ENCODE measurements at regions not wholly inside any gene's neighbourhood (a gene's known extent, or its start where the extent isn't known, plus 50 kb on each side); places are given as distances from the start of the nearest gene placed in this dataset.
A peak's percentile ranks its signal among the peaks of the same experiment; 100 is the strongest.
"Not testable (repeated sequence)": the region's sequence is repeated elsewhere in the genome, so short reads cannot be mapped to it uniquely, and the experiment has no call there.

DNA sequence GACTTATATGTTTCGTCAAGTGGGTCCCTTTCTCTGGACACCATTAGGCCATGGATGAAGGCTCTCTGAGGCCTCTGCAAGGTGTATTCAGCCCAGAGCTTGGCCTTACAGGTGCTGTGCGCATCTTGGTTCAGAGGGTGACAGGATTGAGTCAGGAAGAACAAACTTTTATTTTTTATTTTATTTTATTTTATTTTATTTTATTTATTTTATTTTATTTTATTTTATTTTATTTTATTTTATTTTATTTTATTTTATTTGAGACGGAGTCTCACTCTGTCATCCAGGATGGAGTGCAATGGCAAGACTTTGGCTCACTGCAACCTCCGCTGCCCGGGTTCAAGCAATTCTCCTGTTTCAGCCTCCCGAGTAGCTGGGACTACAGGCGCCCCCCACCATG lies 370.4 kb upstream of the CLNK start:
- DNase-seq (ENCODE audit: low read depth, low spot score): not testable (repeated sequence)

DNA sequence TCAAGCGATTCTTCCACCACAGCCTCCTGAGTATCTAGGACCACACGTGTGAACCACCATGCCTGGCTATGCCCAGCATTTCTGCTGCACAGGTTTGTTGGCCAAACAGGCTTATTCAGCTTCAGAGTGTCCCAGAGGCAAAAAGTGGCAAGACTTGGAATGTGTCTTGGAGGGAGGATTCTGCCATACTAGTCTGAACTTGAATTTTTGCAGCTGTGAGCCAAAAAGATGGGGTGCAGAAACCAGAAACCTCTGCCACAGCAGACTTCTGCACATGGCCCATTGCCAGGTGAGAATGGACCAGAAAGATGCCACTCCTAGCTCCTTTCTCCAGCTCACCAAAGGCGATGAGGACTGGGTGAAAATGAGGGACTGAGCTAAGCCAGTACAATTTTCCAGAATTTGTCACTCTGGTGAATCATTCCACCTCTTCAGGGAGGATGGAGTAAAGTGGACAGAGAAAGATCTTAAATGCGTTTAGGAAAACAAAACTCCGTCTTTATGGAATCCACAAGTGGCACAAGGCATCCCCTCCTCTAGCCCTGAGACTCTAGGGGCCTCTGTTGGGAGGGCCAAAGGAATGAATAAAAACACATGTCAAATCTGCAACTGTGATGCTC lies 369.1 kb upstream of the CLNK start:
- no peak for DNase-seq (ENCODE audit: low read depth, low spot score)

DNA sequence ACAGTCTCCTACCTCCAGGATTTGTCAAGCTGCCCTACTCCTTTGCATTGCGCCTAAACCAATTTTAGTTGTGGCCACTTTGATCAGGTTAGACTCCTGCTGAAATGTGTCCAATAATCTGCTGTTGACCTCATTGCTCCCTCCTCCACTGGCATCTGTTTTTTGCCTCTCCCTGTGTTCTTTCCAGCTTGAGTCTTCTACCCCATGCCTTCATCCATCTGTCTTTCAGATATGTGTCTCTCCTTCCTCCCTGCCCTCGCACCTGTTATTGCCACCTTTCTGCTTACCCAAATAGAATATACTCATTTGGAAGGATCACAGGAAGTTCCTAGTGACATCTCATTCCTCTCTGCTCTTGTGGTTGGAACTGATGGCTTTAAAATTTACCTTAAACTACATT lies 366.6 kb upstream of the CLNK start:
- no peak for DNase-seq (ENCODE audit: low read depth, low spot score)

DNA sequence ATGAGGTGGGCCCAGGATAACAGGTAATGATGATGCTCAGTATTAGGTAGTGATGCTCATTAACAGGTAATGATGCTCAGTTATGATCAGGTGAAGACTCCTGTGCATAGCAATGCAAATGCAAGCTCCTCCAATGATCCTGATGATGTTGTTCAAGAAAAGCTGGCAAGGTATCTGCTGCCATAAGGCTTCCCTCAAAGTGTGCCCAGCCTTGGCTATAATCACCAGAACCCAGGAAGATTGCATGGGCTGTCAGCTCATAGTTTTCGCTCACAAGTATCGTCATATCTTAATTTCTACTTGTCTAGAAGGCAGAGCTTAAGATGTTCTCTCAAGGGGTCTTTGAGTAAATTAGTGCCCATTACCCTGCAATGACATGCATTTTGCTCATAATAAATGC lies 366.2 kb upstream of the CLNK start:
- DNase-seq (ENCODE audit: low read depth, low spot score): no peak

DNA sequence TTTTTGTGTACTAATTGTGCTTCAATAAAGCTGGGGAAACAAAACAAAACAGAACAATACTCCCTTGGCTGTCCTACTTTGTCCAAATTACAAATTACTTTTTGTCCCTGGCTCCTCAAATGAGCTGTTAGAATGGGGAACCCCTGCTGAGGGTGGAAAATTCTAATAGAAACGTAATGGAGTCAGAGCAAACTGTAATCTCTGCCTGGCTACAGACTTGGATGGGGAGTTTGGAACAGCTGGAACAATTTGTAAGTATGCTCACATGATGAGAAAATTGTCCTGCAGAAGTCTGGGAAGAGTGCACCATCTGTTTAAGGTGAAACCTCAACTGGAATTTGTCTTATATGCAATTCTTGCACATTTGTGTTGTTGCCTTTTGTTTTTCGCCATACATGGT lies 364.4 kb upstream of the CLNK start:
- no peak for DNase-seq (ENCODE audit: low read depth, low spot score)

DNA sequence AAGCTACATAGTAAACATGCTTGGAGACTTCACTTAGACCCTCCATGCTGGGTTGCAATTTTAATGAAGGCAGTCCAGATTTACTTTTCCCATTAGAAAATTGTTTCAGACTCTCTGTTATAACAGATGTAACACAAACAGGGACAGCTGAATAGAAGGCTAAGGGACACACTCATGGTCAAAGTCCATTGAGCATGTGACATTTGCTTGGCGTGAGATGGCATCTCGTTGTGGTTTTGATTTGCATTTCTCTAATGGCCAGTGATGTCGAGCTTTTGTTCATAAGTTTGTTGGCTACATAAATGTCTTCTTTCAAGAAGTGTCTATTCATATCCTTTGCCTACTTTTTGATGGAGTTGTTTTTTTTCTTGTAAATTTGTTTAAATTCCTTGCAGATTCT lies 358.2 kb upstream of the CLNK start:
- DNase-seq (ENCODE audit: low read depth, low spot score): no peak

DNA sequence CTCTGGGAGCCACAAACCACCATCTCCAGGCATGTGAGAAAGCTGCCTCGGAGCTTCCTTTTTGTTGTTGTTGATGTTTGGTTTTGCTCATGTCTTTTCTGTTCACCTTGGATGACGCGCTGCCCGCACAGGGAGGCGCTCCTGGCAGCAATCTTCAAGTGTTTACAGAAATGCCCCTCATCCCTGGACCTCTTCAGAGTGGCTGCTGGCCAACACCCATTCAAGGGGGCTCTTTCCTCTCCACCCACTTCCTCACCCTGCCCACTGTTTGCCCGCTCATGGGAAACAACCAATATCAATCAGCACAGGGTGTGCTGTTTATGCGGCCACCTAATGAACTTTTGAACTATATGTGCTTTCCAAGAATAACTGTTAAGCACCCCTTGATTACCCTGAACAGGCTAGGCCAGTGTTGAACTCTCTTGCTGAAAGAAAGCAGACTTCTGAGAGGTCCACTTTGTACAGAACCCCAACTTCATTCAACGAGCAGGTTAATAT lies 355.1 kb upstream of the CLNK start:
- DNase-seq (ENCODE audit: low read depth, low spot score): no peak

DNA sequence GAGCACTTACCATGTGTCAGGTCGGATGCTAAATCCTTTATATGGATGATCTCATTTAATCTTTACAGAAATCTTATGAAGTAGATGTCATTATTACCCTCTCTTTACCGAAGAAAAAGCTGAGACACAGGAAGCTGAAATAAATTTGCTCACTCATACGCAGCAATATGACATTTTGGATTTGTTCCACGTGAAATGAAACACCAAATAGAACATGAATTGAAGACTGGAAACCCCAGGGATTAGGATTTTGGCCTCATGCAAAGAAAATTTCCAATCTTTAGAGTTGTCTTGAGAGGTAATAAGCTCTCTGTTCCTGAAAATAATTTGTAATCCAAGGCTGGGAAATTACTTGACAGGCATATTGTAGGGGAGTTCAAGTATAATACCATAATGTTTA lies 354.4 kb upstream of the CLNK start:
- DNase-seq (ENCODE audit: low read depth, low spot score): no peak

DNA sequence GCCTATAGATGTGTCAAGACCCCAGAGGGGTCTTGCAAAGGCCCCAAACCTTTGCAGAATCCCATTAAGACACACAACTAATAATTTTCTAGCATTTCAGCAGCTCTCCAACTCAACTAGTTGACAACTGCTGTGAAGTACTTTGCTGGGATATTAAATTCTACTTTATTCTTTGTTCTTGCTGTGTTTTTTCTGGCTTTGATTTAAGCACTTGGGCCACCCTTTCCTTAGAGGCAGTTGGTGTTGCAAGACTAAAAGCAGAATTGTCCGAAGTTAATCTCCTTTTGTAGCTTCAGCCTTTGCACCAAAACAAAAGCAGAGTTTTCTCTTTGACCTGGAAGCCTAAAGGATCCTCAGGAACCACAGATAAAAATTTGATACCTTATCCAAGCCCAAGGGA lies 353.1 kb upstream of the CLNK start:
- DNase-seq (ENCODE audit: low read depth, low spot score): no peak

DNA sequence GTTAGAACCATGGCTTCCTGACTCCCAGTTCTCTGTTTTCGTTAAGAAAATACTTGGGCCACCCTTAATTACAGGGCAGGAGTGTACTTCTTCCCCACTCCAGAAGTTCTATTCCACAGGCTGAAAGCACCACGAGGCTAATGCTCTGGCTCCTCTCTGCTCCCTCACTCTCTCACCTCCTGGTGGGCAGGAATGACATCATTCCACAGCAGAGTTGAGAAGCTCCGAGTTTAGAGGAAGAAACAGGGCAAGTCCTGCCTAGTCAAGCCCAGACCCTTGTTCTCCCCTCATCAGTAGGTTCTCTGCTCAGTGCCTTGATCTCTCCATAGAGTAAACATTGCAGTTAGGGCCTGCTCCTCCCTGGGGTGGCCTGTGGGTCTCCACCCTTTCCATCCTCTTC lies 343.8 kb upstream of the CLNK start:
- DNase-seq (ENCODE audit: low read depth, low spot score): peak; percentile 32

DNA sequence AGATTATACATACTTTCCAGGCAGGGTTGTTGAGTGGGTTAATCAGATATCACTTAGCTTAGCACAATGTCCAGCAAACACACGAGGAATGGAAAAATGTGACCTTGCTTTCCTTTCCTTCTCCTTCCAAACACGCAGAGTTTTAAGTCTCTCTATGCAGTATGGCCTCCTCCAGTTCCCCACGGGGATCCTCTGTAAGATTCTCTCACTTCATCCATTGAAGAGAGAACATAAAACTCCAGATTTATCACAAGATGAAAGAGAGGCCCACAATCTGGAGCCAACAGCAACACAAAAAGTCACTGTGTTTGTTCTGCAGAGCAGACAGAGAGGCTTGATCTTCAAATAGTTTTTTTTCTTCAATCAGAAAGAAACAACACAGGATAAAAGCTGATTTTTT lies 336.8 kb upstream of the CLNK start:
- DNase-seq (ENCODE audit: low read depth, low spot score): no peak

DNA sequence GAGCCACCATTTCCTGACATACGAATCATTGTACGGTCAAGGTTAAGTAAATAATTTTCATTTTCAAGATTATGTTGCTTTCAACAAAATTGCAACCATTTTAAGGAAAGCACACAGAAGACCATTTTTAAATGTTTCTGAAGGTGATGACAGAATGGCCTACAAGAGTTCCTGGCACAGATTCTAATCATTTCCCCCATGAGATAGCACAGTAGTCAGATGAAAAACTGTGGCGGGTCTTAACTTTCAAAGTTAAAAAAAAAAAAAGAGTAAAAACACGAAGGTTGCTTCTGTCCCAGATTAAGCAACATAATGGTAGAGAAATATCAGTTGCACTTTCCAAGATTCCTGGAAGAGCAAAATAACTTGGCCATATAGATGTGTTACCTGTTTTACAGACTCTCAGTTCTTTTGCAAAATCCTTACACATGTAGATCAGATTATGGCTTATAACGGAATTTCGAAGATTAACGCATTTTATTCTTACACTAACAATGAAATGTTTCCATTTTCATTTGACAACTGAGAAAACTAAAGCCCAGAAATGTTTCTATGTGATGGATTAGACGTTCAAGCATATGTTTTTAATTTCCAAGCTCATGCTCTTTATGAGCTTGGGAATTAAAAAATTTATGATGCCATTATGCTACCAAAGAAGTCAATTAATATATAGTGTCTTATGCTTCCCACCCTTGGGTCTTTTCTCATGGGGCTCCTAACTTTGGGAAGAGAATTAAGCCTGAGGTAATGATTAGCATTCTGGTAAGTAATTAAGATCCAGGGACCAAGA lies 335.1 kb upstream of the CLNK start:
- no peak for DNase-seq (ENCODE audit: low read depth, low spot score)

DNA sequence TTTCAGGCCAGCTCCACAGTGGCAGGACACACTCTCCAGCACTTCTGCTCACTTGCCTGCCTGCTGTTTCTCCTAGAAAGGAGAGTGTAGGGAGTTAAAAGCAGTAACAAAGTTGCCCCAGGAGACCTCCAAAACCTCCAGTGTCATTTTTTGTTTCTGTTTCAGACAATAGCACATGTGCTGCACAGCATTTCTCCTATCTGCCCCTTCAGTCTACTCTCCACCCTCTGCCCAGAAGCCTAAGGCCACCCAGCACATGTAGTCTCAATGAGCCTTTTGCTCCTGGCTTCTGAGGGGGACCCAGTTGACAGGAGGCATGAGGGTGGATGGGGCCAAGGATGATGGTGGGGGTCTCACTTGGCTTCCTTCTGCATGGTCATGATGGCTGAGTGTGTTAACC lies 329.6 kb upstream of the CLNK start:
- no peak for DNase-seq (ENCODE audit: low read depth, low spot score)

DNA sequence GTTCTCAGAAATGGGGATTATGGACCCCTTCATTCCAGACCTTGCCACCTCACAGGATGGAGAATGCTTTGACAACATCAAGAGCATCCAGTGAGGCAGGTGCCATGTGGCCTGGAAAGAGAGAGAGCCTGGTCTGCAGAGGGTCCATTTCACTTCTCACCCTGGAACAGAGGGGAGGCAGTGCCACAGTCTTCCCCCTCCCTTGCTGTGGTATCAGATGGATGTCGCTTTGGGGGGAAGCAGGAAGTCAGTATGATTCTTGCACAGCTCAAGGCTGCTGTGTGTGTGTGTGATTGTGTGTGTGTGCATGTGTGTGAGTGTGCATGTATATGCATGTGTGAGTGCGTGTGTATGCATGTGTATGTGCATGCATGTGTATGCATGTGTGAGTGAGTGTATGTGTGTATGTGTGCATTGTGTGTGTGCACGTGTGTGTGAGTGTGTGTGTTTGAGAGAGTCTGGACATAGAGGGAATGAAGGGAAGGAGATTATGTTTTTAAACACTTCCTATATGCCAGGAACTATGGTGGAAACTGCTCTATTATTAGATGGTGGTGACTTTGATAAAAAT lies 328.6 kb upstream of the CLNK start:
- DNase-seq (ENCODE audit: low read depth, low spot score): no peak

DNA sequence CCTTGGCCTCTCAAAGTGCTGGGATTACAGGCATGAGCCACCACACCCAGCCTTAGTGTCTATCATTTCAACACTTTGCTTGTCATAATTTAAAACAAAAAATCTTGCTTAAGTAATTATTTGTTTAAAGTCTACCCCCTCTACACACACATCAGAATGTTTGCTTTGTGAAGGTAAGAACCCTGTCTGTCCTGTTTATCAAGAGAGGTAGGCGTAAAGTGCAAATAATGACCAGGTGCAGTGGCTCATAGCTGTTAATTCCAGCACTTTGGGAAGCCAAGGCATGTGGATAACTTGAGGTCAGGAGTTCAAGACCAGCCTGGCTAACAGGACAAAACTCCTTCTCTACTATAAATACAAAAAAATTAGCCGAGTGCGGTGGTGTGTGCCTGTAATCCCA lies 326.7 kb upstream of the CLNK start:
- DNase-seq (ENCODE audit: low read depth, low spot score): no peak

DNA sequence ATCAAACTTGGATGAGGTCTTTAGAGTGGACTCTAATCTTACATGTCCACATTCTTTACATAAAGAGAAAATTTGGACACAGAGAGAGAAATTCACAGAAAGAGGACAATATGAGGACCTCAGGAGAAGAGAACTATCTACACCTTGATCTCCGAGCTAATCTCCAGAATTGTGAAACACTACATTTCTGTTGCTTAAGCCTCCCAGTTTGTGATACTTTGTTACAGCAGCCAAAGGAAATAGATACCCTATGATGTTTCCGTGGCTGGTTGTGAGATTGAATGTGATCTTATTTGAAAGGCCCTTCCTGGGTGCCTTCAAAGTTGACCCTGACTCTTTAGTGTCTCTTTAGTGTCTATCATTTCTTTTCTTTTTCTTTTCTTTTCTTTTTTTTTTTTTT lies 326.1 kb upstream of the CLNK start:
- no peak for DNase-seq (ENCODE audit: low read depth, low spot score)

DNA sequence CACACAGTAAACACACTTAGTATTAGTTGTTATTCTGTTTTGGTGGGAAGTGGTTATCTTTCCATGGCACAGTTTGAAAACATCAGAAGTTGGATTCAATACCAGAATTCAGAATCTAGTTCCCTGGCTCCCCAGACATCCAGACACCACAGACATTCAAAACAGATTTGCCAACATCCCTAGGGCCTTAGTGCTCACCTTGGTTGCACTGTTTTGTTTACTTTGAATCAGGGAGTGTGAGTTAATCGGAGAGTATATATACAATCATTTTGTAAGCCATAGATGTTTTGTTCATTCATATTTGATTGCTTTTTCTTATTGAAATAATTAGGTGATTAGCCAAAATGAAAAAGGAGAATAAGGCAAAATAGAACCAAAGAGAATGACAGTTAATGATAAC lies 324.7 kb upstream of the CLNK start:
- DNase-seq (ENCODE audit: low read depth, low spot score): no peak

DNA sequence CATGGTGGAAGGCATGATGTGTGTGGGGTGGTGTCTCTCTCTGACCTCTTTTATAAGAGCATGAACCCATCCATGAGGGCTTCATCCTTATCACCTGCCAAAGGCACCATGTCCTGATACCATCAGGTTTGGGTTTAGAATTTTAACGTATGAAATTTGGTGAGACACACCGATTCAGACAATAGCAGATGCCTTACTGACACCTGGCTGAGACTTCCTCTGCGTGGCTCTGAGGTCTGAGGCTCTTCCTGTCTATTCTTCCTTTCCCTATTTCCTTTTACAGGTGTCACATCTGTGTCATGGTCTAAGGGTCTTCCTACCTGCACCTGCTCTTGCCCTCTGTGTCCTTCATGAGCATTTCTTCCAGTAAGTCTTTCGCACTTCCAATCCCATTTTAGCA lies 320.7 kb upstream of the CLNK start:
- DNase-seq (ENCODE audit: low read depth, low spot score): no peak

DNA sequence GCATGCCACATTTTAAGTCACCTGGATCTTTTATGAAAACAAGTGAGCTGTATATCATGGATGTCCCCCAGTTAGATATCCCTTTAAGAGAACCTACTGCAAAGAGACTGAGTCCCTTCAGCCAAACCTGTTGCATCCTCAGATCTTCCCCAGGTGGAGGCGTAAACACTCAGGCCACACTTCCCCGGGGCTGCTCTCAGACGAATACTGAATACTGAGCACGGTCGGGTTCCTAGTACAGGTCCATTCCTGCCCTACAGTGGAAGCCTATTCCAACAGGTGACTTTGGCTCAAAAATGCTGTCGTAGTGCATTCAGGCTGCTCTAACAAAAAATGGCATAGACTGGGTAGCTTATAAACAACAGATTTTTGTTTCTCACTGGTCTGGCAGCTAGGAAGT lies 320.2 kb upstream of the CLNK start:
- DNase-seq (ENCODE audit: low read depth, low spot score): no peak

DNA sequence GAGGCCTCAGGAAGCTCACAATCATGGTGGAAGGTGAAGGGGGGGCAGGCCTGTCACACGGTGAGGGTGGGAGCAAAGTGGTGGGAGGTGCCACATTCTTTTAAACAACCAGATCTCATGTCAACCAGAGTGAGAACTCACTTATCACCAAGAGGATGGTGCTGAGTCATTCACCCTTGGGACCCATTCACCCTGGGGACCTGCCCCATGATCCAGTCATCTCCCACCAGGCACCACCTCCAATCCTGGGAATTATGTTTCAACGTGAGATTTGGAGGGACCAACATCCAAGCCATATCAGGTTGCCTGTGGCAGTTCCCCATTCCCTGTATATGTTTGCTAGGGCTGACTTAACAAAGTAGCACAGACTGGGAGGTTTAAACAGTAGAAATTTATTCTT lies 318.4 kb upstream of the CLNK start:
- DNase-seq (ENCODE audit: low read depth, low spot score): no peak

DNA sequence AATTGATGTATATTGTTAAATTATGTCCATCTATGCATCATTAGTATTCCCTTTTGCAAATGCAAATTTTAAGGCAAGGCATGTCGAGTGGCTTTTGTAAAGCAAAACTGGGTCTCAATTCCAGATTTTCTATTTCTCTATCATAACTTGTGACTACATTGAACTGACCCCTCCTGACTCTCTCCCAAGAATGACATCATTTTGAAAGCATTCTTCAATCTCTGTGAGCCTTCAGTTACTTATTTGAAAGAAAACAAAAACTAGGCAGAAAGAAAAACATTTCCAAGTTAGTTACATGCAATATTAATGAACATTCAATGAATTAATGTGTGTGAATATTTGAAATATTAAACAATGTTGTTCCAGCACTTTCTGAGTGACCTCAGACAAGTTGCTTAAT lies 314.3 kb upstream of the CLNK start:
- peak; percentile 32 for DNase-seq (ENCODE audit: low read depth, low spot score)

DNA sequence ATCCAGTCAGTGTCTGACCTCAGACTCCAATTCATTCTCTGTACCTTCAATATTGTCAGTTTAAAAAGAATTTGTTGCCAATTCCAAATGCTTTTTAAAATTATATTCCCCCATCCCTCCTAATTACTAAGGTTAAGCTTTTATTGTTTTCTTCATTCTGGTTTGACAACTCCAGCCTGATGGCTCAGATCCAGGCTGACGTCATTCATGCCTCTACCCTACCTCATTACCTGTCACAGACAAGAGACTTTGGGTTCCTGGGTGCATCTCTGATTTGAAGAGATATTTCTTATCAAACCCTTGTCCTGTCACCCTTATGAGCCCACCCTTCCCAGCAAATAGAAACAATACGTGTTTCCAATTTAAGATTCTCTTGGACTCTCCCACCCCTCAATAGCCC lies 300.2 kb upstream of the CLNK start:
- DNase-seq (ENCODE audit: low read depth, low spot score): no peak

Measured in smooth muscle cell of the brain vasculature (primary cell).